ENCODE measurements at regions not wholly inside any gene's neighbourhood (a gene's known extent, or its start where the extent isn't known, plus 50 kb on each side); places are given as distances from the start of the nearest gene placed in this dataset.

DNA sequence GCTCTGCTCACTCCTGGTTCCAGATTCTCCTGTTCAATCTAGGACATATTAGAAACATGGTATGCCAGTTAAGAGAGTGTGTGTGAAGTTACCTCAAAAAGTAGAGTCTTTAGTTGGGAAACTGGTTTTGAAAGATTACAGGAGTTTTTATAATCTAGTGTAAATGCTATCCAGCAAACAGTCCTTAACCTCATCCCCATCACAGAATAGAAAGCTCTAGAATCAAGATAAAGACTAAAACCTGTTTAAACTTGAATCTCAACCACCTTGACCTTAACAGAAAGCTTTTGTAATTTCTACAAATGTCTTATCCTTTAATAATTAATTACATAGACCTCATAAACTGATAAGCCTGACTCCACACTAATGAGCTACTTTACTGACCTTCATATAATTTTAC lies 1288.7 kb upstream of the SORCS1 start:
- TF ChIP-seq, protein P1, sequence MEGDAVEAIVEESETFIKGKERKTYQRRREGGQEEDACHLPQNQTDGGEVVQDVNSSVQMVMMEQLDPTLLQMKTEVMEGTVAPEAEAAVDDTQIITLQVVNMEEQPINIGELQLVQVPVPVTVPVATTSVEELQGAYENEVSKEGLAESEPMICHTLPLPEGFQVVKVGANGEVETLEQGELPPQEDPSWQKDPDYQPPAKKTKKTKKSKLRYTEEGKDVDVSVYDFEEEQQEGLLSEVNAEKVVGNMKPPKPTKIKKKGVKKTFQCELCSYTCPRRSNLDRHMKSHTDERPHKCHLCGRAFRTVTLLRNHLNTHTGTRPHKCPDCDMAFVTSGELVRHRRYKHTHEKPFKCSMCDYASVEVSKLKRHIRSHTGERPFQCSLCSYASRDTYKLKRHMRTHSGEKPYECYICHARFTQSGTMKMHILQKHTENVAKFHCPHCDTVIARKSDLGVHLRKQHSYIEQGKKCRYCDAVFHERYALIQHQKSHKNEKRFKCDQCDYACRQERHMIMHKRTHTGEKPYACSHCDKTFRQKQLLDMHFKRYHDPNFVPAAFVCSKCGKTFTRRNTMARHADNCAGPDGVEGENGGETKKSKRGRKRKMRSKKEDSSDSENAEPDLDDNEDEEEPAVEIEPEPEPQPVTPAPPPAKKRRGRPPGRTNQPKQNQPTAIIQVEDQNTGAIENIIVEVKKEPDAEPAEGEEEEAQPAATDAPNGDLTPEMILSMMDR (conservative IDR thresholded peaks at IDR 0.05; ENCODE audit: low read length) = no peak
- no peak for TF ChIP-seq EZH2phosphoT487 (IDR thresholded peaks at IDR 0.05; ENCODE audit: borderline replicate concordance, low read depth, low read length)

All from OCI-LY7 (cell line).